ENCODE measurements at regions not wholly inside any gene's neighbourhood (a gene's known extent, or its start where the extent isn't known, plus 50 kb on each side); places are given as distances from the start of the nearest gene placed in this dataset.

DNA sequence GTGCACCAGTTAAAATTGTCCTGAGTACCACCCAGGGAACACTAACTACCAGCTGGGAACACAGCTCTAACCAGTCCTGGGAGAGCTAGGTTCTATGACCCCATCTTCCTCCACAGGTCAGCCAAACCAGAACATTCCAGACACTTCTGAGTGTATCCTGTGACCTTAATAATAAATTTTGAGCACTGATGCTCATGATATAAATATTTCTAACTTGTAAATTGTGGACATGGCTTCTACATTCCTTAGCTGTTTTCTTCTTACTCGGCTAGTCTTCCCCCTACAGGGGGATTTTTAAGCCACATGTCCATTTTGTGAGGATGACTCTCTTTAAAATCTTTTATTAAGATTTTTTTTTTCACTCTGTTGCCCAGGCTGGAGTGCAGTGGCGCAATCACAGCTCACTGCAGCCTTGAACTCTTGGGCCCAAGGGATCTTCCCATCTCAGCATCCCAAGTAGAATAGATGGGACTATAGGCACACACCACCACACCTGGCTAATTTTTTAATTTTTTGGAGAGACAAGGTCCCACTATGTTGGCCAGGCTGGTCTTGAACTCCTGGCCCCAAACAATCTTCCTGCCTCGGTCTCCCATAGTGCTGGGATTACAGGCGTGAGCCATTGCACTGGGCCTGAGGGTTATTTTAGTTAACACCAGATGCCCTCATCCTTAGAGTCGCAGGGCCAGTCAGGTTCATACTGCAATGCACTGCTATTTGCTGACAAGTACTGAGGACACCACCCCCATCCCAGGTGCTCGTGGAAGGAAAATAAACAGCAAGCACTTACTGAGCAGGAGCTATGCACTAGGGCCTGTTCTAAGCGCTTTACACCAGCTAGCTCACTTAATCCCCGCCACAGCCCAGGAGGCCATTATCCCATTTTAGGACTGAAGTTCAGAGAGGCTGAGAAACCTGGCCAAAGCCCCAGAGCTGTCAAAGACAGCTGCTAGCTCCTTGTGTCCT is 142.6 kb upstream of the NCOR2 start:
- no peak for TF ChIP-seq CTCF (IDR thresholded peaks at IDR 0.05; ENCODE audit: low read depth, low read length, poor library complexity, severe bottlenecking)
- TF ChIP-seq EZH2phosphoT487 (IDR thresholded peaks at IDR 0.05; ENCODE audit: borderline replicate concordance, low read length): no peak

Data from DOHH2 (cell line).